LNCAP (cell line): ENCODE measurements at regions not wholly inside any gene's neighbourhood (a gene's known extent, or its start where the extent isn't known, plus 50 kb on each side); places are given as distances from the start of the nearest gene placed in this dataset.

Experiments
- CTCF ChIP-seq: fragments of 450-650 bp; IDR thresholded peaks from 2 replicates; pipeline ENCODE4 v1.5.1; 2017; ENCODE audit warnings: mild to moderate bottlenecking

- TF ChIP-seq CTCF = no peak
Measured at GRCh38 chr6:3929281-3929798, 80.2 kb downstream of the FAM50B start.

GRCh38 chr6:3937438-3937837 lies 88.3 kb downstream of the FAM50B start:
- no peak for TF ChIP-seq CTCF

DNA sequence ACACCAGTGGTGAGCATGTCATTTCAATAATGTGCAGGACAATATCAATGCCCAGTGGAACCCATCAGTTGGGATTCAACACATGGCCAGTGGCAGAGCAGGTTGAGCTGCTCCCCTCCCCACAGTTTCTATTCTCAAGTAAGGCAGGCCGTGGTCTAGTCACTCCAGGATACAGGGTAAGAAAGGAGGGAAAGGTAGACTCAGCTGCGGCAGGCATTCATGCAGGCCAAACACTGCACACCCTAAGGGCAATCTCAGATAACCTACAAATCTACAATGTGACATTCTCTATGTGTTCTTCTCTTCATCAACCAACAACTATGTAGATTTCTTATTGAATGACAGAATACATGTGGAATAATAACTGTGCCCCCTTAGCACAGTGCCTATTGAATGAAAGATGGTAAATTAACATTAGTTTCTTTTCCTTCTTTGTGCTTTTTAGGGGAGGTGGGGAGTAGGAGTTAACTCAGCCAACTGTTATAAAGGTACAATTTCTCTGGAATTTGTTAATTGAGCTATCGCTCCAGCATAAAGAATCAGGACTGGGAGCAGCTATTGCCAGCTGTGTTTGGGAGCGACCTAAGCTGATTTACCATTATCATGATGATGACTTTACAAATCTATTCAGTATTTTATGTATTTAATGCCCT lies 89.7 kb downstream of the FAM50B start:
- TF ChIP-seq CTCF = no peak

GRCh38 chr6:3939368-3939958 lies 90.3 kb downstream of the FAM50B start:
- TF ChIP-seq CTCF = no peak

DNA sequence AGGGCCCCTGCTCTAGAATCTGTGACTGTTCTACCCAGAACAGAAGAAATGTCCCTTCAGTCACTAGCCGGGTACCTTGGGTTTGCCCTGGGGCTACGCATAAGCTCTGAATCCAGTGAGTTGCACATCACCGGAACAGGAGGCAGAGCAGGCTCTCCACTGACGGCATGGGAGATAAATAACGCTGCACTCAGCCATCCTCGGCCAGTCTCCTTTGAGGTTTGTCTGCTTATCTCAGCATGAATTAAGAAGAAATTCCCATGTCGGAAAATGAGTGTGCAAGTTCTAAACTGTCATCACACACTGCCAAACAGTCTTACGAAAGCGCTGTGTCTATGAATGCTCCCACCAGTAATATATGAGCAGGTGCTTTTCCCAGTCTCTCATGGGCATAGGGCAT lies 90.8 kb downstream of the FAM50B start:
- TF ChIP-seq CTCF = no peak

DNA sequence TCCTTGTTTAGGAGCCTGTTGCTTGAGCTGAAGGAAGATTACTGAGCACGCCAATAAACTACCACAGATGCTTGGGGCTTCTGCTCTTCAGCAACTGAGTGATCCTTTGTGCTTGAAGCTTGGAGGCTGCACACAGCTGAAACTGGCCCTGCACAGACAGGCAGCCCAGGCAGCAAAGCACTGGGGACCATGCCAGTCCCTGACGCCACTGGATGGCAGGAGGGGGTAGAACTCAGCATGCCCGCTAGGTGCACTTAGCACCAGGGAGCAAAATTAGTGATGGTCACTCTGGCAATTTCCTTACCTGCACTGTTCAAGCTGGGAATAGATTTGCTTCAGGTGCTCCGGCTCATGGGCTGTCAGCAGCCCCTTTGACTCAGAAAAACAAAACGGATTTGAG lies 91.5 kb downstream of the FAM50B start:
- TF ChIP-seq CTCF = no peak

- TF ChIP-seq CTCF = no peak
Measured at GRCh38 chr6:3943331-3943765, 94.2 kb downstream of the FAM50B start.
